ENCODE measurements at regions not wholly inside any gene's neighbourhood (a gene's known extent, or its start where the extent isn't known, plus 50 kb on each side); places are given as distances from the start of the nearest gene placed in this dataset.

DNA sequence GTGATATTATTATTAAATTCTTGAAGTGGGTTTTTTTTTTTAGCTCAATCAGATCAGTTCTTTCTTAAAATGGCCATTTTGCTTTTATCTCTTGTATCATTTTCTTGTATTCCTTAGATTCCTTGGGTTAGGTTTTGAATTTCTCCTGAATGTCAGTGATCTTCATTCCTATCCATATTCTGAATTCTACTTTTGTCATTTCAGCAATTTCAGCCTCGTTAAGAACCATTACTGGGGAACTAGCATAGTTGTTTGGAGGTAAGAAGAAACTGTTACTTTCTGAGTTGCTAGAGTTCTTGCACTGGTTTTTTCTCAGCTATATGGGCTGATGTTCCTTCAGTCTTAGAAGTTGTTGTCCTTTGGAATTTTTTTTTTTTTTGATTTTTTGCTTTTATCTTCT lies 293.1 kb downstream of the MAP2K4 start:
- Histone ChIP-seq H3K27me3 (replicated peaks in 2 of 5; ENCODE audit: control insufficient read depth in 4 of 5, insufficient read depth in 5 of 5, low read length in 4 of 5) (no peaks in the 10 kb centered on the region), H3K9me3 (ENCODE audit: control extremely low read depth in 1 of 5, control insufficient read depth in 4 of 5, insufficient read depth in 2 of 5, low read depth in 1 of 5, low read length in 4 of 5) (peaks cover 0 to 7% (median 4%) of the 10 kb centered on the region in 5 experiments), H3K36me3 (ENCODE audit: control insufficient read depth in 4 of 4, insufficient read depth in 4 of 4, low read length in 3 of 4) (no peaks in the 10 kb centered on the region), H3K27ac (ENCODE audit: insufficient read depth in 1 of 2, low read depth in 1 of 2, low read length in 2 of 2, poor library complexity in 1 of 2, severe bottlenecking in 2 of 2) (no peak overlapping the region), H3K4me1 (ENCODE audit: control extremely low read depth in 1 of 4, control insufficient read depth in 4 of 4, insufficient read depth in 4 of 4, low read length in 3 of 4) (no peaks in the 10 kb centered on the region), H3K4me3 (ENCODE audit: control insufficient read depth in 1 of 7, extremely low read depth in 1 of 7, insufficient read depth in 4 of 7, low read depth in 2 of 7, low read length in 6 of 7) (no peak overlapping the region)
- no CpG with 5 or more reads among the region's 1 CpG for WGBS (ENCODE audit: insufficient coverage)
- ChIA-PET CTCF (interaction anchor here (0.6 kb wide), 1 partner anchor 53 kb away, joined by 3 read pairs; no protein-coding TSS in a partner anchor), POLR2A (interaction anchor here (0.6 kb wide), 1 partner anchor 122 kb away, joined by 3 read pairs; no protein-coding TSS in a partner anchor)
- no peak for DNase-seq

DNA sequence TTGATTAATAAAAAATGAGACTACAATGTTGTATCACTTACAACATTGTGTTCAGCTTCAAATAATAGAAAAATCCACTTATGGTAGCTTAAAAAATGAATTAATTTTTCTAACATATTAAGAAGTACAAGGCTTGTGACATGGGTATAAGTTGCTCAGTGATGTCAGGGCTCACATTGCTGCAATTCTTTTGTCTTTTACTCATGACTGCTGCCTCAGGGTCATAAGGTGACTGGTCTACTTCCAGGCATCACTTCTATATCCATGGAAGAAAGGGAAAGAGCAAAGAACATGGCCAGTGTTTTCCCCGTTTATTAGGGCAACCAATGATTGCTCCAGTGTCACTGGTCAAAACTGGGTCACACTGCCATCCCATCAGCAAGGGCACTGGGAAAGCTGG lies 295.3 kb downstream of the MAP2K4 start:
- H3K9me3 ChIP-seq (ENCODE audit: control extremely low read depth in 1 of 5, control insufficient read depth in 4 of 5, insufficient read depth in 2 of 5, low read depth in 1 of 5, low read length in 4 of 5): peaks cover 0 to 8% (median 4%) of the 10 kb centered on the region in 5 experiments
- H3K4me3 ChIP-seq (ENCODE audit: control insufficient read depth in 1 of 7, extremely low read depth in 1 of 7, insufficient read depth in 4 of 7, low read depth in 2 of 7, low read length in 6 of 7): no peak overlapping the region
- DNase-seq: no peak
- ChIA-PET CTCF (no interaction called here), POLR2A (no interaction called here)
- H3K27ac ChIP-seq (ENCODE audit: insufficient read depth in 1 of 2, low read depth in 1 of 2, low read length in 2 of 2, poor library complexity in 1 of 2, severe bottlenecking in 2 of 2): no peak overlapping the region
- 86% methylated on average over 1 of the region's 1 CpG for WGBS (ENCODE audit: insufficient coverage)
- H3K36me3 ChIP-seq (ENCODE audit: control insufficient read depth in 4 of 4, insufficient read depth in 4 of 4, low read length in 3 of 4): no peaks in the 10 kb centered on the region
- no peaks in the 10 kb centered on the region for H3K4me1 ChIP-seq (ENCODE audit: control extremely low read depth in 1 of 4, control insufficient read depth in 4 of 4, insufficient read depth in 4 of 4, low read length in 3 of 4)
- no peaks in the 10 kb centered on the region for H3K27me3 ChIP-seq (replicated peaks in 2 of 5; ENCODE audit: control insufficient read depth in 4 of 5, insufficient read depth in 5 of 5, low read length in 4 of 5)

DNA sequence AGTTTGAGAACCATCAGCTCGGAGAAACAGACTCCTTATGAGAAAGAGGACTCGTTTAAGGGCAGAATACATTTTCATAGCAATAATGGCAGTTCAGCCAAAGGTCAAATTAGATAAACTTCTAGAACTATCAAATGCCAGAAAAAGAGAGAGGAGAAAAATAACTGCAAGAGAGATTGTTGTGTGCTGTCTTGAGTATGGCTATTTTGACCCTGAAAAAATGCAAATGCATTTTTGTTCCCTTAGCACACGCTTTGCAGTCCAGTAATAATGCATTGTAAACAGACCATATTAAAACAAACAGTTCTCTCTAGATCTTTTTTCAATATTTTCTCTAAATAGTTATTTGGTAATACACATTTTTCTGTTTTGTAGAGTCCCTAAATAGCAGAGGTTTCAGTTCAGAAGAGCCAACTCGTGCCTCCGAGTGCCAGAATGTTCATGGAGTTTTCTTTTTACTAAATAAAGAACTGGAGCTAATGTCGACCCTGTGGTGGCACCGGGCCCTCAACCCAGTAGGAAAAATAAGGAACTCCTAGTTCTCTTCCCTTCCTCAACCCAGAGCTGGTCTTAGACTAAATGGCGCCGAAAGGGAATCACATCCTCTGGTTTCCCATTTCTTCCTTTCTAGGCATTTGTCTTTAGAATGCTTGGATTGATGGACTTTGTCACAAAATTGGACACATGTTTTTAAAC lies 298.0 kb downstream of the MAP2K4 start:
- DNase-seq: no peak
- no peaks in the 10 kb centered on the region for H3K27me3 ChIP-seq (replicated peaks in 2 of 5; ENCODE audit: control insufficient read depth in 4 of 5, insufficient read depth in 5 of 5, low read length in 4 of 5)
- no peaks in the 10 kb centered on the region for H3K36me3 ChIP-seq (ENCODE audit: control insufficient read depth in 4 of 4, insufficient read depth in 4 of 4, low read length in 3 of 4)
- H3K9me3 ChIP-seq (ENCODE audit: control extremely low read depth in 1 of 5, control insufficient read depth in 4 of 5, insufficient read depth in 2 of 5, low read depth in 1 of 5, low read length in 4 of 5): peaks cover 0 to 8% (median 0%) of the 10 kb centered on the region in 5 experiments
- no peak overlapping the region for H3K4me3 ChIP-seq (ENCODE audit: control insufficient read depth in 1 of 7, extremely low read depth in 1 of 7, insufficient read depth in 4 of 7, low read depth in 2 of 7, low read length in 6 of 7)
- no peak overlapping the region for H3K27ac ChIP-seq (ENCODE audit: insufficient read depth in 1 of 2, low read depth in 1 of 2, low read length in 2 of 2, poor library complexity in 1 of 2, severe bottlenecking in 2 of 2)
- WGBS (ENCODE audit: insufficient coverage): 98% methylated on average over 6 of the region's 9 CpGs
- ChIA-PET POLR2A (no interaction called here), CTCF (no interaction called here)
- no peaks in the 10 kb centered on the region for H3K4me1 ChIP-seq (ENCODE audit: control extremely low read depth in 1 of 4, control insufficient read depth in 4 of 4, insufficient read depth in 4 of 4, low read length in 3 of 4)

DNA sequence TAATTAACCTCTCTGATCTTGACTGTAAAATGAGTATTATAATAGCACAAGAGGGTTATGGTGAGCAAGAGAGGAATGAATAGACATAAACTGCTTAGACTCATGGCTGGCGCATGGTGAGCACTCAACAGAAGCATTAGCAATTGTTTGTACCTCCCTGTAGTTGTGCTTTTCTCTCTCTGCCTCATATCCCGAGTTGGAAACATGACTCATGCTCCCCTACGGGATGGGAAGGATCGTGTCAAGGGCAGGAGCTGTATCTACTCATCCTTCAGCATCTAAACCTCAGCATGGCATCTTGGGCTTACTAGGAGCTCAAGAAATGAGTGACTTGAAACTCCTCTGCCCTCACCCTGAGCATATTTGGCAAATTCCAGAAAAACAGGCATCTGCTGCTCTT lies 299.6 kb downstream of the MAP2K4 start:
- Histone ChIP-seq H3K27me3 (replicated peaks in 2 of 5; ENCODE audit: control insufficient read depth in 4 of 5, insufficient read depth in 5 of 5, low read length in 4 of 5) (no peaks in the 10 kb centered on the region), H3K36me3 (ENCODE audit: control insufficient read depth in 4 of 4, insufficient read depth in 4 of 4, low read length in 3 of 4) (no peaks in the 10 kb centered on the region), H3K27ac (ENCODE audit: insufficient read depth in 1 of 2, low read depth in 1 of 2, low read length in 2 of 2, poor library complexity in 1 of 2, severe bottlenecking in 2 of 2) (no peak overlapping the region), H3K4me3 (ENCODE audit: control insufficient read depth in 1 of 7, extremely low read depth in 1 of 7, insufficient read depth in 4 of 7, low read depth in 2 of 7, low read length in 6 of 7) (no peak overlapping the region), H3K4me1 (ENCODE audit: control extremely low read depth in 1 of 4, control insufficient read depth in 4 of 4, insufficient read depth in 4 of 4, low read length in 3 of 4) (no peaks in the 10 kb centered on the region), H3K9me3 (ENCODE audit: control extremely low read depth in 1 of 5, control insufficient read depth in 4 of 5, insufficient read depth in 2 of 5, low read depth in 1 of 5, low read length in 4 of 5) (peaks cover 0 to 2% (median 0%) of the 10 kb centered on the region in 5 experiments)
- CTCF ChIA-PET: no interaction called here
- DNase-seq: no peak
- POLR2A ChIA-PET: no interaction called here
- 86% methylated on average over 4 of the region's 4 CpGs for WGBS (ENCODE audit: insufficient coverage)

DNA sequence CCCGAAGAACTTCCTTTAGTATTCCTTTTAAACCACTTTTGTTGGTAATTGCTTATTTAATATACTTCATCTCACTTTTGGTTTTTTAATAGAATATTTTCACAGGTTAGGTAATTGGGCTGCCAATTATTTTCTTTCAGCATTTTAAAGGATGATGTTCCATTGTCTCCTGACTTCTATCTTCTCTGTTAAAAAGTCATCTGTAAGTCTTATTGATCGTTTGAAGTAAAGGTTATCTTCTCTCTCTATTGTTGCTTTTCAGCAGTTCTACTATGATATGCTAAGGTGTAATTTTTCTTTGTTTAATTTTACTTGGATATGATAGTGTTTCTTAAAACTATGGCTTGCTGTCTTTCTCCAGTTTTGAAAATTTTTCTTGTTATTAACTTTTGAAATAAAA lies 307.5 kb downstream of the MAP2K4 start:
- no peak for DNase-seq
- Histone ChIP-seq H3K36me3 (ENCODE audit: control insufficient read depth in 4 of 4, insufficient read depth in 4 of 4, low read length in 3 of 4) (no peaks in the 10 kb centered on the region), H3K4me1 (ENCODE audit: control extremely low read depth in 1 of 4, control insufficient read depth in 4 of 4, insufficient read depth in 4 of 4, low read length in 3 of 4) (no peaks in the 10 kb centered on the region), H3K4me3 (ENCODE audit: control insufficient read depth in 1 of 7, extremely low read depth in 1 of 7, insufficient read depth in 4 of 7, low read depth in 2 of 7, low read length in 6 of 7) (no peak overlapping the region), H3K27me3 (replicated peaks in 2 of 5; ENCODE audit: control insufficient read depth in 4 of 5, insufficient read depth in 5 of 5, low read length in 4 of 5) (no peaks in the 10 kb centered on the region), H3K9me3 (ENCODE audit: control extremely low read depth in 1 of 5, control insufficient read depth in 4 of 5, insufficient read depth in 2 of 5, low read depth in 1 of 5, low read length in 4 of 5) (peaks cover 0 to 13% (median 3%) of the 10 kb centered on the region in 5 experiments), H3K27ac (ENCODE audit: insufficient read depth in 1 of 2, low read depth in 1 of 2, low read length in 2 of 2, poor library complexity in 1 of 2, severe bottlenecking in 2 of 2) (no peak overlapping the region)
- POLR2A ChIA-PET: no interaction called here
- CTCF ChIA-PET: no interaction called here
- no CpG with 5 or more reads among the region's 2 CpGs for WGBS (ENCODE audit: insufficient coverage)

DNA sequence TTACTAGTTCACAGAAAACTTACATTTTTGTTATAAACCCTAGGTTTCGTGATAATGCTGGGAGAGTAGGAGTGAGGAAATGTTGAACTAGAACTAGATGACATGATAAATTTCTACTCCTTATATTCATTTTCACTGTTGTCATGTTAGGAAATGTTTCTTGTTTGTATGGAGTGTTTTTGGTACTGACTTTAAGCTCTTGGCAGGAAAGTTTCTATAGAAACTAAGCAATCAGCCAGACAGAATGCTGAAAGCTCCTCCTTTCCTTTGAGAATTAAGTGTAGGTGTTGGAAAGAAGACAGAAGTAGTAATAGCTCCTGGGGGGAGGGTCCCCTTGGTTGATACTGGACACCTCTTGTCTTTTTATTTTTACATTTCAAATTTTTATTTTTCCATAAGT lies 309.8 kb downstream of the MAP2K4 start:
- Histone ChIP-seq H3K9me3 (ENCODE audit: control extremely low read depth in 1 of 5, control insufficient read depth in 4 of 5, insufficient read depth in 2 of 5, low read depth in 1 of 5, low read length in 4 of 5) (peaks cover 0 to 13% (median 3%) of the 10 kb centered on the region in 5 experiments), H3K27ac (ENCODE audit: insufficient read depth in 1 of 2, low read depth in 1 of 2, low read length in 2 of 2, poor library complexity in 1 of 2, severe bottlenecking in 2 of 2) (no peak overlapping the region), H3K4me1 (ENCODE audit: control extremely low read depth in 1 of 4, control insufficient read depth in 4 of 4, insufficient read depth in 4 of 4, low read length in 3 of 4) (no peaks in the 10 kb centered on the region), H3K27me3 (replicated peaks in 2 of 5; ENCODE audit: control insufficient read depth in 4 of 5, insufficient read depth in 5 of 5, low read length in 4 of 5) (no peaks in the 10 kb centered on the region), H3K4me3 (ENCODE audit: control insufficient read depth in 1 of 7, extremely low read depth in 1 of 7, insufficient read depth in 4 of 7, low read depth in 2 of 7, low read length in 6 of 7) (no peak overlapping the region), H3K36me3 (ENCODE audit: control insufficient read depth in 4 of 4, insufficient read depth in 4 of 4, low read length in 3 of 4) (no peaks in the 10 kb centered on the region)
- no peak for DNase-seq
- ChIA-PET CTCF (no interaction called here), POLR2A (no interaction called here)
- WGBS (ENCODE audit: insufficient coverage): no CpG with 5 or more reads among the region's 1 CpG

DNA sequence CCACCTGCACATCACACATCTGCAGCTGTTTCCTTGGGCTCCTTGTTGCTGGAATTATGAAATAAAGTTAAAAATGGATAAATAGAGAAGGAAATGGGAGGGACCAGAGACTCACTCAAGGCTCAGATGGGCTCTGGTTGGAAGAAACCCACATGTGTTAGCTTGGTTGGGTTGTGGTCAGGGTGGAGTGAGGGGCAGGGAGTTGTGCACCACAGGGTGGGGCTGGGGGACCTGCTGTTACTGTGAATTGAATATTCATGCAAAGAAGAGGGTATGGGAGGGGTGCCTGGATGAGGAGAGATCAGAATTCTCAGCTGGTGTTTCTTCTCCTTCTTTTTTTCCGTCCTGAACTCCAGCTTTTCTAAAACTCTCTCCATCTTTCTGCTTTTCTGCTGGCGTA lies 320.7 kb downstream of the MAP2K4 start:
- ChIA-PET POLR2A (no interaction called here), CTCF (no interaction called here)
- no peak for DNase-seq
- 67% methylated on average over 1 of the region's 2 CpGs for WGBS (ENCODE audit: insufficient coverage)
- Histone ChIP-seq H3K4me1 (ENCODE audit: control extremely low read depth in 1 of 4, control insufficient read depth in 4 of 4, insufficient read depth in 4 of 4, low read length in 3 of 4) (no peaks in the 10 kb centered on the region), H3K27me3 (replicated peaks in 2 of 5; ENCODE audit: control insufficient read depth in 4 of 5, insufficient read depth in 5 of 5, low read length in 4 of 5) (no peaks in the 10 kb centered on the region), H3K27ac (ENCODE audit: insufficient read depth in 1 of 2, low read depth in 1 of 2, low read length in 2 of 2, poor library complexity in 1 of 2, severe bottlenecking in 2 of 2) (no peak overlapping the region), H3K36me3 (ENCODE audit: control insufficient read depth in 4 of 4, insufficient read depth in 4 of 4, low read length in 3 of 4) (no peaks in the 10 kb centered on the region), H3K4me3 (ENCODE audit: control insufficient read depth in 1 of 7, extremely low read depth in 1 of 7, insufficient read depth in 4 of 7, low read depth in 2 of 7, low read length in 6 of 7) (no peak overlapping the region), H3K9me3 (ENCODE audit: control extremely low read depth in 1 of 5, control insufficient read depth in 4 of 5, insufficient read depth in 2 of 5, low read depth in 1 of 5, low read length in 4 of 5) (peaks cover 0 to 3% (median 0%) of the 10 kb centered on the region in 5 experiments)
